Heart left ventricle (tissue), 13 donors: ENCODE measurements at regions not wholly inside any gene's neighbourhood (a gene's known extent, or its start where the extent isn't known, plus 50 kb on each side); places are given as distances from the start of the nearest gene placed in this dataset.
"Not testable (repeated sequence)": the region's sequence is repeated elsewhere in the genome, so short reads cannot be mapped to it uniquely, and the experiment has no call there.

Experiments used
- CTCF ChIP-seq, 12 donors: fragments of 200-600 bp; sonication (generic) in 4 of 12; IDR thresholded peaks; one replicate each; pipeline versions ENCODE4 v1.5.0 to v1.8.0; 2018 to 2022; ENCODE audit warnings: antibody characterized with exemption in 12 of 12, mild to moderate bottlenecking in 5 of 12
- POLR2A ChIP-seq, 2 donors: fragments of 450-650 bp; IDR thresholded peaks; one replicate each; pipeline ENCODE4 v1.6.1; 2017; ENCODE audit warnings: antibody characterized with exemption in 2 of 2, mild to moderate bottlenecking in 2 of 2, moderate library complexity in 2 of 2
- donor health status: ischemic (EF 13 %, LVEDD 7.1; RV severe dilation, severe dysfunction).
- donor health status: DM: no; HTN: yes; CAD: no.
- donor health status: DM: no; HTN: no; CAD: no.
- donor health status: ischemic (EF 25% LVEDD 6.9; RV normal size, moderate dysfunction).
- donor health status: ischemic (EF 25% LVEDD 5.7; RV mildly dilated, moderate dysfunction).
- donor health status: ischemic (EF 35%, LVEDD 5.7; RV mildly dilated, moderate dysfunction).
- donor health status: nonischemic (EF 11% LVEDD 7.7; RV severe dilation, severe dysfunction).
- donor health status: DM: yes; HTN: yes; CAD: no.
- donor health status: PGD.
- donor health status: ischemic (EF 29% LVEDD 5.4; RV normal size, mild dysfunction).
- donor health status: nonischemic (EF 23%, LVEDD 6.1; RV moderate dilation, normal function).

GRCh38 chr9:97193767-97194166 is 113.7 kb upstream of the CCDC180 start:
- TF ChIP-seq CTCF, POLR2A (IDR thresholded peaks at IDR 0.05): not testable (repeated sequence)
